ENCODE measurements at regions not wholly inside any gene's neighbourhood (a gene's known extent, or its start where the extent isn't known, plus 50 kb on each side); places are given as distances from the start of the nearest gene placed in this dataset.
"Not testable (repeated sequence)": the region's sequence is repeated elsewhere in the genome, so short reads cannot be mapped to it uniquely, and the experiment has no call there.

DNA sequence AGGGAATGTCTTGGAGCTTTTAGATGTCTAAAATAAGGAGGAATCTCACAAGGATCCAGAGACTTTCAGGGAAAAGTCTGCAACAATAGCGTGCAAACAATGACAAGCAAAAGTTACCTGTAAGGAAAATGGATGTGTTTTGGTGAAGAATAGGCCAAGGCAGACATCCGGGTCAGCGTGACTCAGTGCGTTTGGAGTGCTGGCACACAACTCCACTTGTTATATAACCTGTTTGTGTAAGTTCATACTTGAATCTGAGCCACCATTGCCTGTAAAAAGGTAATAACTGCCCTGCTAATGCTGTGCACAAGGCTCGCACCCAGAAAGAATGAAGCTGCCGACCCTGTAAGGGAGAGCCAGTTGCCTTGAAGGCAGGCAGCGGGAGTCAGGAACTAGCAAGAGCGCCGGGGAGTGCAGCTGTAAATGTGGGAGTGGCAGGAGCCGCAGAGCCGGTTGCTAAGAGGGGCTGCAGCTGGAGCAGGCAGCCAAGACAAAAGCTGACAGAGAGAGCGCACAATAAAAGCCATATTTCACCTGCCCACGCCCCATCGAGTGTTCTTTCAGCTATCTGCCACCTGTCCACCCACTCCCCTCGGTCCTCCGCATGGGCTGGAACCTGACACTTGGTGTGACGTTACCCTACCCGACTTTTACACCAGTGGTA is 638.5 kb upstream of the MIS18BP1 start:
- Histone ChIP-seq H3K4me3 (no peak overlapping the region), H3K27ac (ENCODE audit: extremely low read depth, low read depth, low read length) (no peak overlapping the region), H4K20me1 (replicated peaks; ENCODE audit: control insufficient read depth, insufficient read depth, low read length) (no peaks in the 10 kb centered on the region), H3K4me2 (ENCODE audit: insufficient read depth, low read length) (no peak overlapping the region), H3K4me1 (replicated peaks in 1 of 2; ENCODE audit: control insufficient read depth in 2 of 2, insufficient read depth in 2 of 2, low read length in 2 of 2) (no peaks in the 10 kb centered on the region), H3K9me3 (replicated peaks; ENCODE audit: control insufficient read depth, insufficient read depth, low read depth, low read length) (no peaks in the 10 kb centered on the region), H3K79me2 (ENCODE audit: control insufficient read depth, insufficient read depth, low read length) (no peaks in the 10 kb centered on the region), H3K27me3 (ENCODE audit: control insufficient read depth in 2 of 2, insufficient read depth in 2 of 2, low read length in 2 of 2) (no peaks in the 10 kb centered on the region), H3K36me3 (ENCODE audit: control insufficient read depth, insufficient read depth, low read length) (no peaks in the 10 kb centered on the region), H3K9me1 (ENCODE audit: control insufficient read depth, insufficient read depth, low read length) (no peaks in the 10 kb centered on the region), H3K9ac (ENCODE audit: insufficient read depth in 1 of 2, low read depth in 2 of 2, low read length in 2 of 2) (no peak overlapping the region), H2AFZ (ENCODE audit: low read depth, low read length) (no peak overlapping the region)
- FAIRE-seq (no peak), DNase-seq (ENCODE audit: extremely low read depth in 1 of 4, low spot score in 3 of 4) (no peak), ATAC-seq (no peak)
- in situ Hi-C loops (cut with MboI): no loop called here
- no peak for TF ChIP-seq ZNF778 (CRISPR knock-in tag; IDR thresholded peaks at IDR 0.05)
- TF ChIP-seq, protein P1, sequence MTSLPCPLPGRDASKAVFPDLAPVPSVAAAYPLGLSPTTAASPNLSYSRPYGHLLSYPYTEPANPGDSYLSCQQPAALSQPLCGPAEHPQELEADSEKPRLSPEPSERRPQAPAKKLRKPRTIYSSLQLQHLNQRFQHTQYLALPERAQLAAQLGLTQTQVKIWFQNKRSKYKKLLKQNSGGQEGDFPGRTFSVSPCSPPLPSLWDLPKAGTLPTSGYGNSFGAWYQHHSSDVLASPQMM (CRISPR knock-in tag; IDR thresholded peaks at IDR 0.05): no peak
- TF ChIP-seq GTF2E2 (tag; IDR thresholded peaks at IDR 0.05): no peak
- no TSS peak for BruUV-seq (replicated peaks)
- POLR2A ChIA-PET: no interaction called here
- intact Hi-C loops (cut with micrococcal nuclease): no loop called here
- WGBS (ENCODE audit: insufficient coverage, low coverage, missing lambda C conversion rate): 0% methylated on average over 16 of the region's 18 CpGs
- CTCF ChIA-PET (ENCODE audit: low intra/inter-chr PET ratio): no interaction called here

DNA sequence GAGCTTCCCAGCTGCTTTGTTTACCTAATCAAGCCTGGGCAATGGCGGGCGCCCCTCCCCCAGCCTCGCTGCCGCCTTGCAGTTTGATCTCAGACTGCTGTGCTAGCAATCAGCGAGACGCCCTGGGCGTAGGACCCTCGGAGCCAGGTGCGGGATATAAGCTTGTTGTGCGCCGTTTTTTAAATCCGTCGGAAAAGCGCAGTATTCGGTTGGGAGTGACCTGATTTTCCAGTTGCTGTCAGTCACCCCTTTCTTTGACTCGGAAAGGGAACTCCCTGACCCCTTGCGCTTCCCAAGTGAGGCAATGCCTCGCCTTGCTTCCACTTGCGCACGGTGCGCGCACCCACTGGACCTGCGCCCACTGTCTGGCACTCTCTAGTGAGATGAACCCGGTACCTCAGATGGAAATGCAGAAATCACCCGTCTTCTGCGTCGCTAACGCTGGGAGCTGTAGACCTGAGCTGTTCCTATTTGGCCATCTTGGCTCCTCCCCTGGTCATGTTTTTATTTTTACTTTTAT is 635.8 kb upstream of the MIS18BP1 start:
- BruUV-seq (replicated peaks); CTCF ChIA-PET (ENCODE audit: low intra/inter-chr PET ratio); FAIRE-seq: not testable (repeated sequence)

More for the DNA sequence above, 635.8 kb upstream of the MIS18BP1 start:
- H3K36me3 ChIP-seq (ENCODE audit: control insufficient read depth, insufficient read depth, low read length); H3K27ac ChIP-seq (ENCODE audit: extremely low read depth, low read depth, low read length); in situ Hi-C loops (cut with MboI); H3K9me1 ChIP-seq (ENCODE audit: control insufficient read depth, insufficient read depth, low read length); H3K9me3 ChIP-seq (replicated peaks; ENCODE audit: control insufficient read depth, insufficient read depth, low read depth, low read length); H3K4me3 ChIP-seq; ATAC-seq; H3K4me2 ChIP-seq (ENCODE audit: insufficient read depth, low read length); H2AFZ ChIP-seq (ENCODE audit: low read depth, low read length); H4K20me1 ChIP-seq (replicated peaks; ENCODE audit: control insufficient read depth, insufficient read depth, low read length); H3K4me1 ChIP-seq (replicated peaks in 1 of 2; ENCODE audit: control insufficient read depth in 2 of 2, insufficient read depth in 2 of 2, low read length in 2 of 2); DNase-seq (ENCODE audit: extremely low read depth in 1 of 4, low spot score in 3 of 4); H3K79me2 ChIP-seq (ENCODE audit: control insufficient read depth, insufficient read depth, low read length); intact Hi-C loops (cut with micrococcal nuclease); H3K27me3 ChIP-seq (ENCODE audit: control insufficient read depth in 2 of 2, insufficient read depth in 2 of 2, low read length in 2 of 2); POLR2A ChIA-PET; H3K9ac ChIP-seq (ENCODE audit: insufficient read depth in 1 of 2, low read depth in 2 of 2, low read length in 2 of 2): not testable (repeated sequence)
- WGBS (ENCODE audit: insufficient coverage, low coverage, missing lambda C conversion rate): 1% methylated on average over 14 of the region's 28 CpGs
